ENCODE measurements at regions not wholly inside any gene's neighbourhood (a gene's known extent, or its start where the extent isn't known, plus 50 kb on each side); places are given as distances from the start of the nearest gene placed in this dataset.
"Not testable (repeated sequence)": the region's sequence is repeated elsewhere in the genome, so short reads cannot be mapped to it uniquely, and the experiment has no call there.

DNA sequence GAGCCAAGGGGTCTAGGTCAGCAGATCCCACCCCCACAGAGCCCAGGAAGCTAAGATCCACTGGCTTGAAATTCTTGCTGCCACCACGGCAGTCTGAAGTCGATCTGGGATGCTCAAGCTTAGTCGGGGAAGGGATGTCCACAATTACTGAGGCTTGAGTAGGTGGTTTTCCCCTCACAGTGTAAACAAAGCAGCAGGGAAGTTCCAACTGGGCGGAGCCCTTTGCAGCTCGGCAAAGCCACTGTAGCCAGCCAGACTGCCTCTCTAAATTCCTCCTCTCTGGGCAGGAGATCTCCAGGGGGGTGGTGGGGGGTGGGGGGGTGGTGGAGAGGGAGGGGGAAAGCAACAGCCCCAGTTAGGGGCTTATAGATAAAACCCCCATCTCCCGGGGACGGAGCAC is 419.5 kb downstream of the NUP35 start:
- Histone ChIP-seq H3K36me3 (no peaks in the 10 kb centered on the region), H3K9me3 (no peaks in the 10 kb centered on the region), H3K4me3 (no peak overlapping the region), H3K27me3 (no peaks in the 10 kb centered on the region), H3K27ac (replicated peaks in 1 of 4) (no peak overlapping the region), H3K4me1 (peaks cover 0 to under 1% (median 0%) of the 10 kb centered on the region in 4 donors)
- intact Hi-C loops (cut with DNase I): no loop called here
- no CpG with 5 or more reads among the region's 7 CpGs for WGBS
- no peak for TF ChIP-seq POLR2AphosphoS5 (IDR thresholded peaks at IDR 0.05)
- TF ChIP-seq POLR2A (IDR thresholded peaks at IDR 0.05; ENCODE audit: low read depth): no peak
- TF ChIP-seq CTCF (IDR thresholded peaks at IDR 0.05): no peak
- no peak for TF ChIP-seq EP300 (IDR thresholded peaks at IDR 0.05)
- no peak for DNase-seq (ENCODE audit: extremely low spot score)

DNA sequence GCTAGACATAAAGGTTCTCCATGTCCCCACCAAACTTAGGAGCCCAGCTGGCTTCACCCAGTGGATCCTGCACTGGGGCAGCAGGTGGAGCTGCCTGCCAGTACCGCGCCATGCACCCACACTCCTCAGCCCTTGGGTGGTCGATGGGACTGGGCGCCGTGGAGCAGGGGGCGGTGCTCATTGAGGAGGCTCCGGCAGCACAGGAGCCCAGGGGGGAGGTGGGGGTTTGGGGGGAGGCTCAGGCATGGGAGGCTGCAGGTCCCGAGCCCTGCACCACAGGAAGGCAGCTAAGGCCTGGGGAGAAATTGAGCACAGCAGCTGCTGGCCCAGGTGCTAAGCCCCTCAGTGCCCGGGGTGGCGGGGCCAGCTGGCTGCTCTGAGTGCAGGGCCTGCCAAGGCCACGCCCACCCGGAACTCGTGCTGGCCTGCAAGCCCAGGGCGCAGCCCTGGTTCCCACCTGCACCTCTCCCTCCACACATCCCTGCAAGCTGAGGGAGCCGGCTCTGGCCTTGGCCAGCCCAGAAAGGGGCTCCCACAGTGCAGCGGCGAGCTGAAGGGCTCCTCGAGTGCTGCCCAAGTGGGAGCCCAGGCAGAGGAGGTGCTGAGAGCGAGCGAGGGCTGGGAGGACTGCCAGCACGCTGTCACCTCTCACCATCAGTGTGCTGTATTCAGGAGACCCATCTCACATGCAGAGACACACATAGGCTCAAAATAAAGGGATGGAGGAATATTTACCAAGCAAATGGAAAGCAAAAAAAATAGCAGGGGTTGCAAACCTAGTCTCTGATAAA is 422.5 kb downstream of the NUP35 start:
- intact Hi-C loops (cut with DNase I); DNase-seq (ENCODE audit: extremely low spot score): not testable (repeated sequence)

GRCh38 chr2:183552716-183553115 is 428.5 kb downstream of the NUP35 start:
- DNase-seq (ENCODE audit: extremely low spot score): no peak
- Histone ChIP-seq H3K9me3 (peaks cover 0 to 5% (median 0%) of the 10 kb centered on the region in 4 donors), H3K4me3 (no peak overlapping the region), H3K4me1 (no peaks in the 10 kb centered on the region), H3K27ac (replicated peaks in 1 of 4) (no peak overlapping the region), H3K27me3 (no peaks in the 10 kb centered on the region), H3K36me3 (no peaks in the 10 kb centered on the region)
- 82% methylated on average over 4 of the region's 4 CpGs for WGBS
- no peak for TF ChIP-seq EP300 (IDR thresholded peaks at IDR 0.05)
- no peak for TF ChIP-seq POLR2A (IDR thresholded peaks at IDR 0.05; ENCODE audit: low read depth)
- TF ChIP-seq POLR2AphosphoS5 (IDR thresholded peaks at IDR 0.05): no peak
- TF ChIP-seq CTCF (IDR thresholded peaks at IDR 0.05): no peak
- intact Hi-C loops (cut with DNase I): no loop called here

More for the DNA sequence above, 422.5 kb downstream of the NUP35 start:
- H3K4me1 ChIP-seq; H3K27me3 ChIP-seq; H3K27ac ChIP-seq (replicated peaks in 1 of 4); H3K9me3 ChIP-seq; H3K4me3 ChIP-seq; H3K36me3 ChIP-seq: not testable (repeated sequence)
- WGBS: 91% methylated on average over 18 of the region's 21 CpGs

GRCh38 chr2:183564726-183565125 is 440.5 kb downstream of the NUP35 start:
- no peaks in the 10 kb centered on the region for H3K36me3 ChIP-seq
- intact Hi-C loops (cut with DNase I): no loop called here

DNA sequence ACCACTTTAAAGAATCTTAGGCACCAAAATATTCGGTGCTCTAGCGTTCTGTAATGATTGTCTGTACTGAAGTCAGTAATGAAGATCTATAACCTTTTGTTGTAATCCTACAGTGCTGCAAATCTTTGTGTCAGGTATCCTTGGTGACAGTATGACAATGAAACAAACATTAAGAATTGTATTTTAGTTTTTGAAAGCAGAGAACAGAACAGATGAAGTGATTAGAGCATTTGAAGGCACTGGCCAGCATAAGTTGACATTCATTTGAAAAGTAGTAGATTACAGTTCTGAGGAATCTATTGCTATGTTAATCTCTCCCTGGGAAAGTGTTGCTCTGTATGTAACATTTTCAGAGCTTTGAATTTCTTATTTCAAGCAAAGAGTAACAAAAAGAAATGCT is 451.2 kb downstream of the NUP35 start:
- Histone ChIP-seq H3K27ac (replicated peaks in 1 of 4) (no peak overlapping the region), H3K36me3 (no peaks in the 10 kb centered on the region)

More at GRCh38 chr2:183564726-183565125, 440.5 kb downstream of the NUP35 start:
- DNase-seq (ENCODE audit: extremely low spot score): no peak
- no peak overlapping the region for H3K4me3 ChIP-seq
- no peaks in the 10 kb centered on the region for H3K4me1 ChIP-seq
- TF ChIP-seq POLR2AphosphoS5 (IDR thresholded peaks at IDR 0.05) (no peak), CTCF (IDR thresholded peaks at IDR 0.05) (no peak), POLR2A (IDR thresholded peaks at IDR 0.05; ENCODE audit: low read depth) (no peak), EP300 (IDR thresholded peaks at IDR 0.05) (no peak)
- H3K27me3 ChIP-seq: no peaks in the 10 kb centered on the region
- no peaks in the 10 kb centered on the region for H3K9me3 ChIP-seq
- no peak overlapping the region for H3K27ac ChIP-seq (replicated peaks in 1 of 4)

More for the DNA sequence above, 451.2 kb downstream of the NUP35 start:
- TF ChIP-seq POLR2AphosphoS5 (IDR thresholded peaks at IDR 0.05) (no peak), POLR2A (IDR thresholded peaks at IDR 0.05; ENCODE audit: low read depth) (no peak), CTCF (IDR thresholded peaks at IDR 0.05) (no peak), EP300 (IDR thresholded peaks at IDR 0.05) (no peak)
- no peaks in the 10 kb centered on the region for H3K9me3 ChIP-seq
- no peak overlapping the region for H3K4me3 ChIP-seq
- no peaks in the 10 kb centered on the region for H3K4me1 ChIP-seq
- intact Hi-C loops (cut with DNase I): no loop called here
- no peak for DNase-seq (ENCODE audit: extremely low spot score)
- WGBS: 51% methylated on average over 2 of the region's 2 CpGs
- no peaks in the 10 kb centered on the region for H3K27me3 ChIP-seq

Data from esophagus muscularis mucosa (tissue), 4 donors.